22Rv1 (cell line): ENCODE measurements at regions not wholly inside any gene's neighbourhood (a gene's known extent, or its start where the extent isn't known, plus 50 kb on each side); places are given as distances from the start of the nearest gene placed in this dataset.

Source experiments
- H3K27ac ChIP-seq: fragments of 450-650 bp; 2 replicates; pipeline ENCODE4 v1.5.1; 2017
- CTCF ChIP-seq: fragments of 450-650 bp; IDR thresholded peaks from 2 replicates; pipeline ENCODE4 v1.5.1; 2017; ENCODE audit warnings: mild to moderate bottlenecking
- ZFX ChIP-seq: fragments of 450-650 bp; IDR thresholded peaks from 2 replicates; pipeline ENCODE4 v1.6.1; 2017; ENCODE audit warnings: antibody characterized with exemption, borderline replicate concordance

- H3K27ac ChIP-seq = no peak overlapping the region
- TF ChIP-seq CTCF = no peak
- no peak for TF ChIP-seq ZFX
These were observed 173.8 kb downstream of the TRIB2 start for GRCh38 chr2:12890481-12890991.

DNA sequence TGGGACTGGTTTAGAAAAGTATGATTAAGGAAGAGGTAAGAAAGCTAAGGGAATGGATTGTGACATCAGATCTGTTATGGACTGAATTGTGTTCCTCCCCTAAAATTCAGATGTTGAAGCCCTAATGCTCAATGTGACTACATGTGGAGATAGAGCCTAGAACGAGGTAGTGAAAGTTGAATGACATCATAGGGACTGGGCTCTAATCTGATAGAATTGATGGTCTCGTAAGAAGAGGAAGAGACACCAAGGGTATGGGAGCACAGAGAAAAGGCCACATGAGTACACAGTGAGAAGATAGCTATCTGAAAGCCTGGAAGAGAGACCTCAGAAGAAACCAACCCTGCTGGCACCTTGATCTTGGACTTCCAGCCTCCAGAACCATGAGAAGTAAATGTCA is 178.3 kb downstream of the TRIB2 start:
- no peak overlapping the region for H3K27ac ChIP-seq
- TF ChIP-seq CTCF (no peak), ZFX (no peak)

DNA sequence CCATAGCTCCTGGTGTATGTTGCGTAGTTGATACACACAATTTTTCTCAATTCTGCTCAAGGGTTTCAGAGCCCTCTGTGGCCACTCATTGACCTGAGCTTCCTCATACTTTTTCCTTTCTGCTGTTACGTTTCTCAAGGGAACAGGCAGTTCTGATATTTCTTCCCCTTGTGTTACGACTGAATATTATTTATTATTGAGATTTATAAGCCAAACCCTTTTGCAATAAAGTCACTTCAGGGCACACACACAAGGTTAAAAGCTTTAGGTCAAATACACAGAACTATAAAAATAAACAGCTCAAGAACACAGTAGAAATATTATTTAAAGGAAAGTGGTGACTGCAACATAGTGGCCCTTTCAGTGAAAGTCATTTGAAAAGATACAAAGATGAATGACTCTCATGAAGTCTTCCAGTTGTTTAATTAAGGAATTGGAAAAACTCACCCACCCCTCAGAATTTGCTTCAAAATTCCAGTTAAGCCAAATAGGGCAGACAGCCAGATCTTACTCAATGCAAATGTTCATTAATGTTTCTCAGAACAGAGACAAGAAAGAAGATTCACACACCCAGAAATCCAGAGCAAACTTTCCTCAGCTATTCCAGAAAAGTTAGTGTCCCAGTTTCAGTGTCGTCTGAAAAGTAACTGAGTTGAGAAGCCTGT is 179.7 kb downstream of the TRIB2 start:
- no peak overlapping the region for H3K27ac ChIP-seq
- TF ChIP-seq CTCF (no peak), ZFX (no peak)

DNA sequence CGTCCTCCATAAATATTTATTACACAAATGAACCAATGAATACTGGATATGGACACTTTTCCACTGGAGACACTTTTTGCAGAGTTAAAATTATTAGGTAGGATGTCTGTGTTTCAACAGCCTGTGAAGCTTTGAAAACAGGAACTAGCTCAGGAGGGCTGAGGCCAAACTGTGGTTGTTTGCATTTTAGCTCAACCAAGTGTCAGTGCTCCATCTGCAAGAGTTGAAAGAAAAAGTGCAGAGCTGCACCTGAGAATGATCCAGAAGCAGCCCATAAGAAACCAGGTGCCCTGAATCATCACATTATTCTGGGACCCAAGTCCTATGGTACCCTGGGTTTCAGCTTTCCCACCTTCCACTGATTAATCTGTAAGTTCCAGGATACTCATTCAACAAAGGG is 180.4 kb downstream of the TRIB2 start:
- TF ChIP-seq CTCF (no peak), ZFX (no peak)
- H3K27ac ChIP-seq = no peak overlapping the region

GRCh38 chr2:12903272-12903671 is 186.5 kb downstream of the TRIB2 start:
- no peak overlapping the region for H3K27ac ChIP-seq
- TF ChIP-seq CTCF = no peak
- TF ChIP-seq ZFX = no peak

DNA sequence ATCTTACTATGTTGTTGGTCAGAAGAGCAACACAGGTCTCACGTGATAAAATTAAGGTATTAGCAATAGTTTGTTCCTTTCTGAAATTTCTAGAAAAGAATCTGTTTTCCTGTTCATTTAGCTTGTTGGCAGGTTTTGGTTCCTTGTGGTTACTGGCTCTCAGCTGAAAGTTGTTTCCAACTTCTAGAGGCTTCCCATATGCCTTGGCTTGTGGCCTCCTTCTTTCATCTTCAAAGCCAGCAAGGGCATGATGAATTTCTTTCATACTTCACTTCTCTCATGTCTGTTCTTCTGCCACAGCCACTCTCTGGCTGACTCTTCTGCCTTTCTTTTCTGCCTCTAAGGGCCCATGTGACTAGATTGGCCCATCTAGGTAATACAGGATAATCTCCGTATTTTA is 193.7 kb downstream of the TRIB2 start:
- TF ChIP-seq CTCF (no peak), ZFX (no peak)
- H3K27ac ChIP-seq = no peak overlapping the region

DNA sequence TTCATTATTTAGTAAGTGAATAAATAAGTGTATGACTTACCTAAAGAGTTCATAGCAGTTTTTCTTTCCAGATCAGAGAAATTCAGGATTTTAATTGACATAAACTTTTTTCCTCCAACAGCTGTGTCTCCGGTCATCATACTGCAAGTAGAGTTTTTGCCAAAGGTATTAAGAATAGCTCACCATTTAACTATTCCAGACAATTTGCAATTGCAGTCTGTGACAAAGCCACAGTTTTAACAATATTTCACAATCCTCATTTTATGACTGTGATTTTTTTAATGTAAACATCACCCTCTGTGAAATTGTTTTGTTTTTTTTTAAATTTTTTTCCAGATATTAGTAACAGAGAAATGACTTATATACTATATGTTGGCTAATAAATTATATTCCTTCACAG is 199.1 kb downstream of the TRIB2 start:
- no peak overlapping the region for H3K27ac ChIP-seq
- TF ChIP-seq CTCF (no peak), ZFX (no peak)
